ENCODE measurements at regions not wholly inside any gene's neighbourhood (a gene's known extent, or its start where the extent isn't known, plus 50 kb on each side); places are given as distances from the start of the nearest gene placed in this dataset.

- Histone ChIP-seq H3K4me1 (ENCODE audit: insufficient read depth, low read length) (no peaks in the 10 kb centered on the region), H3K36me3 (ENCODE audit: low read depth, low read length) (no peaks in the 10 kb centered on the region), H3K79me2 (ENCODE audit: low read length) (no peaks in the 10 kb centered on the region), H3K4me2 (ENCODE audit: low read length) (no peak overlapping the region), H4K20me1 (ENCODE audit: low read length) (no peaks in the 10 kb centered on the region), H3K27me3 (ENCODE audit: low read length) (no peaks in the 10 kb centered on the region), H3K9me2 (replicated peaks; ENCODE audit: low read length) (no peaks in the 10 kb centered on the region), H3F3A (ENCODE audit: low read length, unreplicated experiment) (no peaks in the 10 kb centered on the region), H2AFZ (ENCODE audit: low read length) (no peak overlapping the region), H3K9ac (ENCODE audit: low read length) (no peak overlapping the region), H3K9me3 (ENCODE audit: low read length) (no peaks in the 10 kb centered on the region), H3K4me3 (ENCODE audit: low read length) (no peak overlapping the region), H3K27ac (ENCODE audit: low read length) (no peak overlapping the region)
- no TSS peak for BruUV-seq (replicated peaks)
- DNase-seq, result no peak
- ChIA-PET POLR2A (ENCODE audit: unreplicated experiment) (no interaction called here), CTCF (no interaction called here)
- no peak for ATAC-seq
- intact Hi-C loops (cut with micrococcal nuclease), result no loop called here
- no peak for TF ChIP-seq CTCF (conservative IDR thresholded peaks at IDR 0.05; ENCODE audit: low read depth, low read length)
- no peak for TF ChIP-seq EZH2phosphoT487 (IDR thresholded peaks at IDR 0.05; ENCODE audit: borderline replicate concordance, low read length)
- no peak for TF ChIP-seq EZH2 (IDR thresholded peaks at IDR 0.05; ENCODE audit: low read length, unreplicated experiment)
Observed at GRCh38 chr20:58044286-58044685, 184.2 kb downstream of the ANKRD60 start.

DNA sequence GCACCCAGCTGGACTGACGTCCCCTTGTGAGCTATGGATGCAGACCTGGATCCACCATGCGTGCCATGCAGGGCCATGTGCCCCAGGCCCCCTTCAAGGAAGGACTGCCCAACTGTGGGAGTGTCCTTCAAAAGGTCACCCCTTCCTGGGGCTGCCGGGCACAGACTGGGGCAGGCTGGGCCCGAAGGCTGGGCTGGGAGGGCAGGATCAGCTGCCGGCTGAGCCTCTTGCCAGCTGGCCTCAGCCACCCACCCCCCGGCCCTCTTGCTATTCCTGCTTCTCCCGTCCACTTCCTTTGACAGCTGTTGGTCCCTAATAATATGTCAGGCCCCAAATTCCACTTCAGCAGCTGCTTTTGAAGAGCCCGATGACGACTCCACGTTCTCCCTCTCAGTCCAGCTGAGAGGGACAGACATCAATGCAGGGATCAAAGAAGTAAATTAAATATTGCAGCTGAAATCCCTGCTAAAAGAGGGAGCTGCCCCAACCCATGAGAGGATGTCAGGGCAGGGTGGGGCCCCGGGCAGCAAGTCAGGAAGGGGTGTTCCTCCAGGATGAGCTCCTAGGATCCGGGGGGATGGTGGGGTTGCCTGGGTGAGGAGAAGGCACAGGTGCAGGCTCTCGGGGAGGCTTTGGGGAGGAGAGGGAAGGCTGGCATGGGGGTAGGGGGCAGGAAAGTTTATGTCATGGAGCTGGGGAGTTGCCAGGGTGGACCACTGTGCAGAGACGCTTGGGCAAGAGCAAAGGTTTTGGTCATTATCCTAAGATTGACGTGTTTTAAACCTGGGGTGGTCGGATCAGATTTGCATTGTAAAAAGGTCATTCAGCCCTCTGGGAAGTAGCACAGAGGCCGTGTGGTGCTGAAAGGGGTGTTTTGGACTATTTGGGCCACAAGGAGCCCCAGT is 185.0 kb downstream of the ANKRD60 start:
- no peak overlapping the region for H3K4me3 ChIP-seq (ENCODE audit: low read length)
- ChIA-PET CTCF (no interaction called here), POLR2A (ENCODE audit: unreplicated experiment) (no interaction called here)
- H3K4me1 ChIP-seq (ENCODE audit: insufficient read depth, low read length), result no peaks in the 10 kb centered on the region
- intact Hi-C loops (cut with micrococcal nuclease), result no loop called here
- no peaks in the 10 kb centered on the region for H3K9me2 ChIP-seq (replicated peaks; ENCODE audit: low read length)
- no peak for ATAC-seq
- DNase-seq, result no peak
- H3F3A ChIP-seq (ENCODE audit: low read length, unreplicated experiment), result no peaks in the 10 kb centered on the region
- H4K20me1 ChIP-seq (ENCODE audit: low read length), result no peaks in the 10 kb centered on the region
- no peaks in the 10 kb centered on the region for H3K9me3 ChIP-seq (ENCODE audit: low read length)
- no peaks in the 10 kb centered on the region for H3K79me2 ChIP-seq (ENCODE audit: low read length)
- H3K27ac ChIP-seq (ENCODE audit: low read length), result no peak overlapping the region
- H3K27me3 ChIP-seq (ENCODE audit: low read length), result no peaks in the 10 kb centered on the region
- no peak overlapping the region for H3K9ac ChIP-seq (ENCODE audit: low read length)
- no peak overlapping the region for H3K4me2 ChIP-seq (ENCODE audit: low read length)
- H2AFZ ChIP-seq (ENCODE audit: low read length), result no peak overlapping the region
- H3K36me3 ChIP-seq (ENCODE audit: low read depth, low read length), result no peaks in the 10 kb centered on the region
- BruUV-seq (replicated peaks), result no TSS peak
- TF ChIP-seq EZH2phosphoT487 (IDR thresholded peaks at IDR 0.05; ENCODE audit: borderline replicate concordance, low read length) (no peak), CTCF (conservative IDR thresholded peaks at IDR 0.05; ENCODE audit: low read depth, low read length) (no peak), EZH2 (IDR thresholded peaks at IDR 0.05; ENCODE audit: low read length, unreplicated experiment) (no peak)

DNA sequence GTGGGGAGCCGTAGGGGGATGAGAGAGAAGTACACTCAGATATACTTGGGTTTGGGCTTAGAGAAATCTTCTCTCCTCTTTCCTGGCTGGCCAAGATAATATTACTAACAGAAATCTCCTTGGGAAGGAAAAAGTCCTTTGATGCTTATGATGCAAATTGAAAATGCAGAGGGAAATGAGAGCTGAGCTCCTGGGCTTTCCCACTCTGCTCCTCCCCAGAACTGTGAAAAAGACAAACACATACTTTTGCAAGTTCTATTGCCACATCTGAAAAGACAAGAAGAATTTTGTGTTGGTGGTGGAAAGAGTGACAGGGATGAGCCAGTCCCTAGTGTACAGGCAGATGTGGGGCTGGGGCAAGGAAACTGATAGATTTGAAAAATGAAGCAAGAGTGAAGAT is 185.9 kb downstream of the ANKRD60 start:
- Histone ChIP-seq H3K4me3 (ENCODE audit: low read length) (no peak overlapping the region), H3F3A (ENCODE audit: low read length, unreplicated experiment) (no peaks in the 10 kb centered on the region), H3K9me3 (ENCODE audit: low read length) (no peaks in the 10 kb centered on the region), H3K9me2 (replicated peaks; ENCODE audit: low read length) (no peaks in the 10 kb centered on the region), H3K4me2 (ENCODE audit: low read length) (no peak overlapping the region), H3K27ac (ENCODE audit: low read length) (no peak overlapping the region), H3K9ac (ENCODE audit: low read length) (no peak overlapping the region), H3K36me3 (ENCODE audit: low read depth, low read length) (no peaks in the 10 kb centered on the region), H4K20me1 (ENCODE audit: low read length) (no peaks in the 10 kb centered on the region), H2AFZ (ENCODE audit: low read length) (no peak overlapping the region), H3K27me3 (ENCODE audit: low read length) (no peaks in the 10 kb centered on the region), H3K4me1 (ENCODE audit: insufficient read depth, low read length) (no peaks in the 10 kb centered on the region), H3K79me2 (ENCODE audit: low read length) (no peaks in the 10 kb centered on the region)
- intact Hi-C loops (cut with micrococcal nuclease), result no loop called here
- DNase-seq, result no peak
- BruUV-seq (replicated peaks), result no TSS peak
- CTCF ChIA-PET, result no interaction called here
- no peak for TF ChIP-seq EZH2 (IDR thresholded peaks at IDR 0.05; ENCODE audit: low read length, unreplicated experiment)
- TF ChIP-seq CTCF (conservative IDR thresholded peaks at IDR 0.05; ENCODE audit: low read depth, low read length), result no peak
- TF ChIP-seq EZH2phosphoT487 (IDR thresholded peaks at IDR 0.05; ENCODE audit: borderline replicate concordance, low read length), result no peak
- POLR2A ChIA-PET (ENCODE audit: unreplicated experiment), result interaction anchor here (0.6 kb wide), 1 partner anchor 70 kb away, joined by 3 read pairs; no protein-coding TSS in a partner anchor
- no peak for ATAC-seq
